ENCODE measurements at regions not wholly inside any gene's neighbourhood (a gene's known extent, or its start where the extent isn't known, plus 50 kb on each side); places are given as distances from the start of the nearest gene placed in this dataset.

DNA sequence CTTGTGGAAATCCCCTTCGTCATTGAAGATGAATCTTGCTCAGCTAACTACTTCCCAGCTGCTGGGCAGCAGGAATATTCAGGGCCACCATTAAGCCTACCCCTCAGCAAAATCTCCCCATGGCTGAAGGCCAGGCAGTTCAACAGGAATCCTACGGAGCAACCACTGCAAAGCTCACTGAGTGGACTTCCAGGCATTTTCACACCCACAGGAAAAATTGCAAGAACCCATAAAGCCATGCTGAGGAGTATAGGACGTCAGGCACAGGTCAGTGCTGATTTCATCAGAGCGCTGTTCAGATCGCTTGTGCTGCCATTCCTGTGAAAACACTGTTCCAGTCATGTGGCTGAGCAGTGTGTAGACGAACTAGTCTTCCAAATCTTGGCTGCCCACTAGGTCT is 134.8 kb upstream of the TACR1 start:
- Histone ChIP-seq H3K36me3 (replicated peaks; ENCODE audit: insufficient read depth, low read depth) (no peaks in the 10 kb centered on the region), H2AFZ (no peak overlapping the region), H3K9me3 (ENCODE audit: low read depth) (no peaks in the 10 kb centered on the region), H3K4me1 (ENCODE audit: insufficient read depth) (no peaks in the 10 kb centered on the region), H3K4me3 (no peak overlapping the region), H3K4me2 (no peak overlapping the region), H3K27me3 (no peaks in the 10 kb centered on the region), H3K27ac (no peak overlapping the region), H3K79me2 (no peaks in the 10 kb centered on the region), H4K20me1 (ENCODE audit: insufficient read depth, poor library complexity, severe bottlenecking) (no peaks in the 10 kb centered on the region), H3K9me2 (replicated peaks; ENCODE audit: insufficient read depth) (no peaks in the 10 kb centered on the region)
- DNase-seq (ENCODE audit: low spot score): no peak
- WGBS (ENCODE audit: low lambda C conversion rate, missing lambda C conversion rate): 83% methylated on average over 6 of the region's 6 CpGs
- TF ChIP-seq EZH2 (IDR thresholded peaks at IDR 0.05; ENCODE audit: borderline replicate concordance) (no peak), EZH2phosphoT487 (IDR thresholded peaks at IDR 0.05; ENCODE audit: low read depth, severe bottlenecking, unreplicated experiment) (no peak)
- TF ChIP-seq, protein P1, sequence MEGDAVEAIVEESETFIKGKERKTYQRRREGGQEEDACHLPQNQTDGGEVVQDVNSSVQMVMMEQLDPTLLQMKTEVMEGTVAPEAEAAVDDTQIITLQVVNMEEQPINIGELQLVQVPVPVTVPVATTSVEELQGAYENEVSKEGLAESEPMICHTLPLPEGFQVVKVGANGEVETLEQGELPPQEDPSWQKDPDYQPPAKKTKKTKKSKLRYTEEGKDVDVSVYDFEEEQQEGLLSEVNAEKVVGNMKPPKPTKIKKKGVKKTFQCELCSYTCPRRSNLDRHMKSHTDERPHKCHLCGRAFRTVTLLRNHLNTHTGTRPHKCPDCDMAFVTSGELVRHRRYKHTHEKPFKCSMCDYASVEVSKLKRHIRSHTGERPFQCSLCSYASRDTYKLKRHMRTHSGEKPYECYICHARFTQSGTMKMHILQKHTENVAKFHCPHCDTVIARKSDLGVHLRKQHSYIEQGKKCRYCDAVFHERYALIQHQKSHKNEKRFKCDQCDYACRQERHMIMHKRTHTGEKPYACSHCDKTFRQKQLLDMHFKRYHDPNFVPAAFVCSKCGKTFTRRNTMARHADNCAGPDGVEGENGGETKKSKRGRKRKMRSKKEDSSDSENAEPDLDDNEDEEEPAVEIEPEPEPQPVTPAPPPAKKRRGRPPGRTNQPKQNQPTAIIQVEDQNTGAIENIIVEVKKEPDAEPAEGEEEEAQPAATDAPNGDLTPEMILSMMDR (IDR thresholded peaks at IDR 0.05; ENCODE audit: poor library complexity): no peak

DNA sequence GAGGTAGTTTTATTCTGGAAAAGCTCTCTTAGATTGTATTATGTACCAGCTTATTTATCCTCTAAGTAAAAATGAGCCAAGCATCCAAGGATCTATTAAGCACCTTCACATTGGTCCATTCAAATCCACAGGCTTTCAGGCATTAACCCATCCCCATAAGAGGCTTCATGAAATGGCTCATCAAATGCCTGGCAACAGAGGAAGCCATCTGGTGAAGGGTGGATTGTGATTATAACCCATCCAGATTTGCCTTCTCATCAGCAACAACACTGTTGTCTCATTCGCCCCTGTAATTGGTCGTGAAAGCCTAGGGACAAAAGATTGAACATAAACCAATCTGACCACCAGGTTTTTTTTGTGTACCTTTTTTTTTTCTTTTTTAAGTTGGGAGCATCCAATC is 134.3 kb upstream of the TACR1 start:
- no peaks in the 10 kb centered on the region for H3K36me3 ChIP-seq (replicated peaks; ENCODE audit: insufficient read depth, low read depth)
- WGBS (ENCODE audit: low lambda C conversion rate, missing lambda C conversion rate): 93% methylated on average over 2 of the region's 2 CpGs
- H3K4me2 ChIP-seq: no peak overlapping the region
- no peaks in the 10 kb centered on the region for H3K4me1 ChIP-seq (ENCODE audit: insufficient read depth)
- DNase-seq (ENCODE audit: low spot score): no peak
- H4K20me1 ChIP-seq (ENCODE audit: insufficient read depth, poor library complexity, severe bottlenecking): no peaks in the 10 kb centered on the region
- no peak overlapping the region for H2AFZ ChIP-seq
- H3K9me2 ChIP-seq (replicated peaks; ENCODE audit: insufficient read depth): no peaks in the 10 kb centered on the region
- no peaks in the 10 kb centered on the region for H3K27me3 ChIP-seq
- TF ChIP-seq EZH2 (IDR thresholded peaks at IDR 0.05; ENCODE audit: borderline replicate concordance) (no peak), EZH2phosphoT487 (IDR thresholded peaks at IDR 0.05; ENCODE audit: low read depth, severe bottlenecking, unreplicated experiment) (no peak)
- TF ChIP-seq, protein P1 (IDR thresholded peaks at IDR 0.05; ENCODE audit: poor library complexity): no peak
- no peak overlapping the region for H3K4me3 ChIP-seq
- no peaks in the 10 kb centered on the region for H3K9me3 ChIP-seq (ENCODE audit: low read depth)
- no peak overlapping the region for H3K27ac ChIP-seq
- no peaks in the 10 kb centered on the region for H3K79me2 ChIP-seq

DNA sequence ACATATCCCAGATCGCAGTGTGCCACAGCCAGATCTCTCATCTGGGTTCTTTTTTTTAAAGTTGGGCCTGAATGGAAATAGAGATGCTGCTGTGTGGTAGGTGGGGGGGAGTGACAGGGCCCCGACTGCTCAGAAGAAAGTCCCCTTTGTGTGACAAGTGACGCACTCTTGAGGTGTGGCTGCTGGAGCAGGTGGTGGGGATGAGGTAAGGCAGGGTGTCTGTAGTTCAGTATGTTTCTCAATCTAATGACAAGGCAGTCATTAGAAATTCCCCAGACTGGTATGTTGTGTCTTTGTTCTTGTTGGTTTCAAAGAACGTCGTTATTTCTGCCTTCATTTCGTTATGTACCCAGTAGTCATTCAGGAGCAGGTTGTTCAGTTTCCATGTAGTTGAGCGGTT is 128.8 kb upstream of the TACR1 start:
- no peak overlapping the region for H3K4me3 ChIP-seq
- H3K36me3 ChIP-seq (replicated peaks; ENCODE audit: insufficient read depth, low read depth): no peaks in the 10 kb centered on the region
- H3K4me2 ChIP-seq: no peak overlapping the region
- no peaks in the 10 kb centered on the region for H3K4me1 ChIP-seq (ENCODE audit: insufficient read depth)
- H3K27me3 ChIP-seq: no peaks in the 10 kb centered on the region
- no peaks in the 10 kb centered on the region for H3K9me3 ChIP-seq (ENCODE audit: low read depth)
- no peaks in the 10 kb centered on the region for H3K9me2 ChIP-seq (replicated peaks; ENCODE audit: insufficient read depth)
- DNase-seq (ENCODE audit: low spot score): no peak
- no peak overlapping the region for H2AFZ ChIP-seq
- WGBS (ENCODE audit: low lambda C conversion rate, missing lambda C conversion rate): 98% methylated on average over 7 of the region's 7 CpGs
- TF ChIP-seq EZH2 (IDR thresholded peaks at IDR 0.05; ENCODE audit: borderline replicate concordance) (no peak), EZH2phosphoT487 (IDR thresholded peaks at IDR 0.05; ENCODE audit: low read depth, severe bottlenecking, unreplicated experiment) (no peak)
- TF ChIP-seq, protein P1 (IDR thresholded peaks at IDR 0.05; ENCODE audit: poor library complexity): no peak
- H4K20me1 ChIP-seq (ENCODE audit: insufficient read depth, poor library complexity, severe bottlenecking): no peaks in the 10 kb centered on the region
- no peak overlapping the region for H3K27ac ChIP-seq
- H3K79me2 ChIP-seq: no peaks in the 10 kb centered on the region

GRCh38 chr2:75327334-75327733 is 128.0 kb upstream of the TACR1 start:
- no peak overlapping the region for H3K4me2 ChIP-seq
- H3K27me3 ChIP-seq: no peaks in the 10 kb centered on the region
- H4K20me1 ChIP-seq (ENCODE audit: insufficient read depth, poor library complexity, severe bottlenecking): no peaks in the 10 kb centered on the region
- H3K27ac ChIP-seq: no peak overlapping the region
- no peaks in the 10 kb centered on the region for H3K79me2 ChIP-seq
- no peak for DNase-seq (ENCODE audit: low spot score)
- no peaks in the 10 kb centered on the region for H3K9me2 ChIP-seq (replicated peaks; ENCODE audit: insufficient read depth)
- 59% methylated on average over 7 of the region's 7 CpGs for WGBS (ENCODE audit: low lambda C conversion rate, missing lambda C conversion rate)
- H2AFZ ChIP-seq: no peak overlapping the region
- no peaks in the 10 kb centered on the region for H3K4me1 ChIP-seq (ENCODE audit: insufficient read depth)
- TF ChIP-seq, protein P1 (IDR thresholded peaks at IDR 0.05; ENCODE audit: poor library complexity): no peak
- no peak for TF ChIP-seq EZH2phosphoT487 (IDR thresholded peaks at IDR 0.05; ENCODE audit: low read depth, severe bottlenecking, unreplicated experiment)
- no peak for TF ChIP-seq EZH2 (IDR thresholded peaks at IDR 0.05; ENCODE audit: borderline replicate concordance)
- H3K4me3 ChIP-seq: no peak overlapping the region
- no peaks in the 10 kb centered on the region for H3K9me3 ChIP-seq (ENCODE audit: low read depth)
- no peaks in the 10 kb centered on the region for H3K36me3 ChIP-seq (replicated peaks; ENCODE audit: insufficient read depth, low read depth)
